Posterior vena cava (tissue), 2 donors: ENCODE measurements at regions not wholly inside any gene's neighbourhood (a gene's known extent, or its start where the extent isn't known, plus 50 kb on each side); places are given as distances from the start of the nearest gene placed in this dataset.
A peak's percentile ranks its signal among the peaks of the same experiment; 100 is the strongest.

ENCODE experiments used
- DNase-seq: peaks from one replicate; pipeline ENCODE4 v3.0.0-alpha.2; 2020; ENCODE audit warnings: low spot score
- intact Hi-C, 2 donors: fragments of 100-400 bp; cut with DNase I; formaldehyde crosslinking; loops; one replicate each; pipeline versions ENCODE4 v1.14.1 to v1.14.2; 2022 to 2023
- donor health status: DM: yes; HTN: yes; CAD: no.
- donor health status: DM: yes; HTN: yes; CAD: no.

- no peak for DNase-seq
- intact Hi-C loops = no loop called here
Observed at GRCh38 chr2:153218851-153219250, 259.7 kb downstream of the RPRM start.

GRCh38 chr2:153214337-153214736 is 264.2 kb downstream of the RPRM start:
- intact Hi-C loops = no loop called here

GRCh38 chr2:153213022-153213421 is 265.5 kb downstream of the RPRM start:
- no peak for DNase-seq
- intact Hi-C loops = no loop called here

More at GRCh38 chr2:153214337-153214736, 264.2 kb downstream of the RPRM start:
- DNase-seq = no peak

GRCh38 chr2:153197402-153198386 is 280.9 kb downstream of the RPRM start:
- intact Hi-C loops = no loop called here
- peak; percentile 64 for DNase-seq

GRCh38 chr2:153196378-153197058 is 282.0 kb downstream of the RPRM start:
- no peak for DNase-seq
- intact Hi-C loops = no loop called here

GRCh38 chr2:153195342-153195741 is 283.2 kb downstream of the RPRM start:
- peak; percentile 40 for DNase-seq
- intact Hi-C loops = no loop called here

- intact Hi-C loops = no loop called here
- DNase-seq = no peak
Observed at GRCh38 chr2:153189091-153189888, 289.3 kb downstream of the RPRM start.

GRCh38 chr2:153179808-153180207 is 298.8 kb downstream of the RPRM start:
- intact Hi-C loops = no loop called here
- no peak for DNase-seq

GRCh38 chr2:153169609-153170008 is 309.0 kb downstream of the RPRM start:
- no peak for DNase-seq
- intact Hi-C loops = no loop called here

- DNase-seq = no peak
- intact Hi-C loops = no loop called here
Observed at GRCh38 chr2:153165021-153165420, 313.5 kb downstream of the RPRM start.

GRCh38 chr2:153163055-153163454 is 315.5 kb downstream of the RPRM start:
- no peak for DNase-seq
- intact Hi-C loops = no loop called here

GRCh38 chr2:153156743-153157142 is 321.8 kb downstream of the RPRM start:
- DNase-seq = no peak
- intact Hi-C loops = no loop called here

GRCh38 chr2:153152036-153152435 is 326.5 kb downstream of the RPRM start:
- no peak for DNase-seq
- intact Hi-C loops = no loop called here

- no peak for DNase-seq
- intact Hi-C loops = no loop called here
Observed at GRCh38 chr2:153145470-153145978, 333.0 kb downstream of the RPRM start.

GRCh38 chr2:153143540-153143939 is 335.0 kb downstream of the RPRM start:
- intact Hi-C loops = no loop called here
- DNase-seq = no peak

GRCh38 chr2:153140498-153140897 is 338.1 kb downstream of the RPRM start:
- DNase-seq = no peak
- intact Hi-C loops = no loop called here

- DNase-seq = no peak
- intact Hi-C loops = no loop called here
Observed at GRCh38 chr2:153138651-153139375, 339.7 kb downstream of the RPRM start.

GRCh38 chr2:153136216-153136615 is 342.3 kb downstream of the RPRM start:
- intact Hi-C loops = no loop called here
- DNase-seq = no peak

- DNase-seq = no peak
- intact Hi-C loops = no loop called here
Observed at GRCh38 chr2:153134725-153135124, 343.8 kb downstream of the RPRM start.
